ENCODE measurements at regions not wholly inside any gene's neighbourhood (a gene's known extent, or its start where the extent isn't known, plus 50 kb on each side); places are given as distances from the start of the nearest gene placed in this dataset.

DNA sequence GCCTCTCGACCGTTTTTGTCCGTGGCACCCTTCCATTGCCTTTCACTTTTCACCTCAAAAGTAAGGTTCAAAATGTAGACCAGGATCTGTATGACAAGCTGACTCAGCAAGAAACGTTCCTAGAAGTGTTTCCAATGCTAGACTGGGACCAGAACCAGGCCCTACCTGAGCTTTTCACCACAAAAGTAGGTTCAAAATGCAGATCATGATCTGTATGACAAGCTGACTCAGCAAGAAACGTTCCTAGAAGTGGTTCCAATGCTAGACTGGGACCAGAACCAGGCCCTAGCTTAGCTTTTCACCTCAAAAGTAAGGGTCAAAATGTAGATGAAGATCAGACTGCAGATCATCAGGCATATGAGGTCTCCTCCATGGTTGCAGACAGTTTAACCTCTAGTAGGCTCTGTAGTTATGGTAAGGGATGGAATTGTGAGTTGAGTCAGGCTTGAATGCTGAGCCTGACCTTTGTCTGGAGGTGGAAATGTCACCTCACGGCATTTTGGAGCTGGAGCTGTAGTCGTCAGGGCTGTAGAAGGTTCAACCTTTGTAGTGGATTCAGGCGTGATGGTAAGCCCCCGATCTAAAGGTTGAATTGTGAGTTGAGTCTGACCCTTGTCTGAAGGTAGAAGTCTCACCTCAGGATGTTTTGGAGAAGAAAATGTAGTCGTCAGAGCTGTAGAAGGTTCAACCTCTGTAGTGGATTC is 50.2 kb upstream of the TMEM97 start:
- no peak for DNase-seq
- H3K27me3 ChIP-seq = no peaks in the 10 kb centered on the region
- no peaks in the 10 kb centered on the region for H3K36me3 ChIP-seq
- H3K9me3 ChIP-seq = peaks cover 22% of the 10 kb centered on the region
- no peak overlapping the region for H3K4me3 ChIP-seq

Measured in MG63 (cell line).